Mucosa of rectum (tissue), 2 donors: ENCODE measurements at regions not wholly inside any gene's neighbourhood (a gene's known extent, or its start where the extent isn't known, plus 50 kb on each side); places are given as distances from the start of the nearest gene placed in this dataset.
"Not testable (repeated sequence)": the region's sequence is repeated elsewhere in the genome, so short reads cannot be mapped to it uniquely, and the experiment has no call there.

Experiments
- H3K27ac ChIP-seq, 2 donors: one replicate each; pipeline ENCODE4 v1.7.0; 2013; ENCODE audit warnings: inconsistent platforms in 2 of 2, low read depth in 2 of 2, low read length in 2 of 2
- H3K27me3 ChIP-seq, 2 donors: one replicate each; pipeline ENCODE4 v1.7.0; 2013; ENCODE audit warnings: low read length in 2 of 2; ENCODE audit not compliant: control insufficient read depth in 2 of 2, insufficient read depth in 2 of 2
- H3K36me3 ChIP-seq, 2 donors: one replicate each; pipeline ENCODE4 v1.7.0; 2013; ENCODE audit warnings: low read length in 2 of 2; ENCODE audit not compliant: control insufficient read depth in 2 of 2, insufficient read depth in 2 of 2
- H3K4me1 ChIP-seq, 2 donors: one replicate each; pipeline ENCODE4 v1.7.0; 2013; ENCODE audit warnings: low read length in 2 of 2, mild to moderate bottlenecking in 1 of 2; ENCODE audit not compliant: control insufficient read depth in 2 of 2, insufficient read depth in 2 of 2
- H3K4me3 ChIP-seq, 2 donors: one replicate each; pipeline ENCODE4 v1.7.0; 2013; ENCODE audit warnings: low read length in 2 of 2
- H3K9ac ChIP-seq, 2 donors: one replicate each; pipeline ENCODE4 v1.7.0; 2013; ENCODE audit warnings: low read length in 2 of 2, low read depth in 1 of 2, mild to moderate bottlenecking in 1 of 2
- H3K9me3 ChIP-seq, 2 donors: one replicate each; pipeline ENCODE4 v1.7.0; 2013; ENCODE audit warnings: low read length in 2 of 2; ENCODE audit not compliant: control insufficient read depth in 2 of 2
- donor health status: healthy.
- donor health status: Normal muscosa, but diverticular disease.

DNA sequence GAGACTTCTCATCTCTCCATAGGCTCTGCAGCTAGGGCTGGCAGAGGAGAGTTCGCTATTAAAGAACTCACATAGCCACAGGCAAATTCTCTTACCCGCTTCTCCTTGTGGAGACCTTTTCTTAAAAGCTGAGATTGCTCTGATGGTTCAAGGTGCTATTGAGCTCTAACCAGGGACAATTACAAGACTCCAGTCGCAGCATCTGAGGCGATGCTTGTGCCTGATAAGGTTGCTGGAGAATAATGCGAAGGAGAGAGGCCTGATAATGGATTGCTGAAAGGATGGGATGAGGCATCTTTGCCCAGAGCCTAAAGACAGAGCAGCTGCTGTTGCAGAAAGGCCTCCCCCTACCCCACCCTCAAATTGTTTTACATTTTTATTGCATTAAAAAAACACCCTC, 244.5 kb upstream of the SOX14 start:
- no peak overlapping the region for H3K9ac ChIP-seq

DNA sequence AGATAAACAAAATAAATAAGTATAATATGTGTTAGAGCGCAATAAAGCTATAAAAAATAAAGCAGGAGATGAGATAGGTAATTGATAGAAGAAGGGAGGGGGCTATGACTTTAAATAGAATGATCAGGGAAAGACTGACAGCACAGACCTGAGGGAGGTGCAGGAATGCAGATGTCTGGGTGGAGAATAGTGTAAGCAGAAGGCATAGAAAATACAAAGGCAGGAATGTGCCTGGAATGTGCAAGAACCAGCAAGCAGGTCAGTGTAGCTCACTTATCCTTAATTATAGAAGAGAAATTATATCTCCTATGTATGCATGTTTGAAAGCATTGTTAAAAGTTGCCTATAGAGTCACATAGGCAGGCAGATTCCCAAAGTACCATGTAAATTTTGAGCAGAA, 239.4 kb upstream of the SOX14 start:
- Histone ChIP-seq H3K27ac (no peak overlapping the region), H3K36me3 (no peaks in the 10 kb centered on the region), H3K27me3 (no peaks in the 10 kb centered on the region), H3K9ac (no peak overlapping the region), H3K4me3 (no peak overlapping the region), H3K4me1 (no peaks in the 10 kb centered on the region), H3K9me3 (no peaks in the 10 kb centered on the region)

More for the DNA sequence above, 244.5 kb upstream of the SOX14 start:
- Histone ChIP-seq H3K4me1 (no peaks in the 10 kb centered on the region), H3K36me3 (no peaks in the 10 kb centered on the region), H3K27me3 (no peaks in the 10 kb centered on the region), H3K4me3 (no peak overlapping the region), H3K27ac (no peak overlapping the region), H3K9me3 (no peaks in the 10 kb centered on the region)

DNA sequence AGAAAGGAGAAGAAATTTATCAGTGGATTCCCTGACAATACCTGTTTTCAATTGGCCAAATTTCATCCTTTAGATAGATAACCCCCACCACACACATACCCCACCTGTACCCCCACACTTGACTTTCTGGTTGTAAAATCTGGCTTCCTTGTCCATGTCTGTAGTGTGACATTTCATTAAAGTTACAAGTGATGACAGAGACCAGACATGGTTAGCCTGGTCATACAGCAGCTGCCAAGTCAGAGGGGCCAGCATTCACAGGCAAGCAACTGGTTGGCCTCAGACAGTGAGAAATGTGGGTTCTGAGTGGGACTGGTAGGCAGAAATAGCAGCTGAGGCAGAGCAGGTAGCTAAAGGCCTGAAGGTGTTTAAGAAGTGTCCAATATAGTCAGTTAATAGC, 238.6 kb upstream of the SOX14 start:
- no peak overlapping the region for H3K4me3 ChIP-seq
- no peak overlapping the region for H3K9ac ChIP-seq
- H3K27ac ChIP-seq = no peak overlapping the region
- no peaks in the 10 kb centered on the region for H3K4me1 ChIP-seq
- H3K36me3 ChIP-seq = no peaks in the 10 kb centered on the region
- H3K9me3 ChIP-seq = no peaks in the 10 kb centered on the region
- H3K27me3 ChIP-seq = no peaks in the 10 kb centered on the region

DNA sequence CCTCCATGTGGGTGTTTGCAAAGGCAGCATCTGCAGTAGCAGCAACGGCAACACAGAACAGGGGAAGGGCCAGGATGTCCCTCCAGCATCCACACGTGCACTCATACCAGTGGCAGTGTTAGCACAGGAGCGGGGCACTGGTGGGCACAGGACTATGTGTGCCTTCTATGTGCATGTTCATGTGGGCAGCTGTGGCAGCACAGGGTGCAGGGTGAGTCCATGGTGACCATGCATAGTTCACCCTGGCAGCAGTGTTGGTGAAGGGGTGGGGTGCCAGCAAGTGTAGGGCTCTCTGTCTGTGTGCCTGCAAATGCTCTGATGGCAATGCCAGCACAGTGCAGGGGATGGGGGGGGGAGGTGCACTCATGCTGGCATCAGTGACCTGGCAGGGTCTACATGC, 222.1 kb upstream of the SOX14 start:
- H3K27me3 ChIP-seq = no peaks in the 10 kb centered on the region
- no peak overlapping the region for H3K27ac ChIP-seq
- H3K36me3 ChIP-seq = no peaks in the 10 kb centered on the region

DNA sequence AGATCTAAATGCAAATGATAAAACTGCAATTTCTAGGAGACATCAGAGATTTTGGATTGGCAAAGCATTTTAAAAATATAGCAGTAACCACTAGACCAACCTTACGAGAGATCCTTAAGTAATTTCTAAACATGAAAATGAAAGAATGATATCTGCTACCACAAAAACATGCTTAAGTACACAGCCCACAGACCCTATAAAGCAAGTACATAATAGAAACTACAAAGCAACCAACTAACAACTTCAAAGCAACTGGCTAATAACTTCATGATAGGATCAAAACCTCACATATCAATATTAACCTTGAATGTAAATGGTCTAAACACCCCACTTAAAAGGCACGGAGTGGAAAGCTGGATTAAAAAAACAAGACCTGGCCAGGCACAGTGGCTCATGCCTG, 209.9 kb upstream of the SOX14 start:
- no peaks in the 10 kb centered on the region for H3K36me3 ChIP-seq
- no peaks in the 10 kb centered on the region for H3K4me1 ChIP-seq
- no peak overlapping the region for H3K4me3 ChIP-seq
- no peak overlapping the region for H3K27ac ChIP-seq
- H3K9ac ChIP-seq = no peak overlapping the region
- H3K9me3 ChIP-seq = no peaks in the 10 kb centered on the region
- no peaks in the 10 kb centered on the region for H3K27me3 ChIP-seq

More for the DNA sequence above, 222.1 kb upstream of the SOX14 start:
- Histone ChIP-seq H3K4me3 (no peak overlapping the region), H3K4me1 (no peaks in the 10 kb centered on the region), H3K9ac (no peak overlapping the region), H3K9me3 (peaks cover 0 to 5% of the 10 kb centered on the region in 2 donors)

DNA sequence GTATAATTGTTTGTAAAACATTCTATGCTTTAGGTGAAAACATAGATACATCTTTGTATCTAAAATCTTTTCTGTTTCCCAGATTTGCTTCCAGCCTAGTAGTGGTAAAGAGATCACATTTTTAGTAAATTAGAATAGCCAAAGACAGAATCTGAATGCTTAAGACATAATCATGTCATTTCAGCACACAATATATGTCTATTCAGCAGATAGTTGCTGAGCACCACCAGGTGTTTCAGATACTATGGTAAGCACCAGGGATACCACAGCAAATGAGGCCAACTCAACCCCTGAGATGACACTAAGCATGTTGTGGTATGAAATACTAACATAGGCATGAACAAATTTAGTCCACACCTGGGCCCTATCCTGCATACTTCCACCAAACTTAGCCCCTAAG, 195.2 kb upstream of the SOX14 start:
- Histone ChIP-seq H3K27me3 (no peaks in the 10 kb centered on the region), H3K4me1 (no peaks in the 10 kb centered on the region), H3K9ac (no peak overlapping the region), H3K27ac (no peak overlapping the region), H3K4me3 (no peak overlapping the region), H3K9me3 (peaks cover 0 to 3% of the 10 kb centered on the region in 2 donors), H3K36me3 (no peaks in the 10 kb centered on the region)

DNA sequence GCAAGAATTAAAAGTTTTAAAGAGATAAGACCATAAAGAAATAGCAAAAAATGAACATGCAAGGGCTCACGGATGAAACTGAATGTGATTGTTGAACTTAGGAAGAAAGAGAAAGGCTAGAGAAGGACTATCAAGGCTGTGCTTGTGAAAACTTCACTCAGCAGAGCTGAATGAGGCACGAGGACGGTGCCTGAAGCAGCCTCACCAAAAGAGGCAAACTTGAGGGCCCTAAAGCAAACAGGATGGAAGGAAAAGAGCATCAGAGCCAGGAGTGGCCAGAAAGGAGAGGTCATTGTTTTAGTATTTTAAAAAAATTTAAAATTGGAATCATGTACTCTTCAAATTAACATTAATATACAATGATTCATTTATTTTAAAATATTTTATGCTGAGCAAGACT, 191.2 kb upstream of the SOX14 start:
- Histone ChIP-seq H3K4me1 (no peaks in the 10 kb centered on the region), H3K27me3 (no peaks in the 10 kb centered on the region), H3K4me3 (no peak overlapping the region), H3K27ac (no peak overlapping the region), H3K9me3 (peaks cover 0 to 3% of the 10 kb centered on the region in 2 donors), H3K36me3 (no peaks in the 10 kb centered on the region), H3K9ac (no peak overlapping the region)

DNA sequence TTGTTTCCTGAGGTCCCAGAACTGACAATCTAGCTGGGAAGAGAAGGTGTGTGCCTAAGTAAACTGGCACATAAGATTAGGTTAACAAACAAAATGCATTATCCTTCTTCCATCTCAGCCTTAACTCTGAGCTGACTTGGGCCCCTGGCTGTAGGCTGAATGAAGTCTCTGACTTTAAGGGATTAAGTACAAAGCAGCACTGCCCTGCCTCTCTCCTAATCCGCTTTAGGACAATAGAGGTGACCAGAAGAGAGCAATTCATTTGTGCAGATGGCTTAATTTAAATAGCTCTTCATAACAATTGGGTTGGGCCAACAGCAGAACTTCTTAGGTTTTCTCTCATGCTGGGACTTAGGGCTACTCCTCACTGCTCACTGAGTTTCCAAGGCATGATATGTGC, 181.6 kb upstream of the SOX14 start:
- Histone ChIP-seq H3K36me3 (no peaks in the 10 kb centered on the region), H3K4me1 (no peaks in the 10 kb centered on the region), H3K9me3 (no peaks in the 10 kb centered on the region), H3K27ac (no peak overlapping the region), H3K9ac (no peak overlapping the region), H3K4me3 (no peak overlapping the region), H3K27me3 (no peaks in the 10 kb centered on the region)

DNA sequence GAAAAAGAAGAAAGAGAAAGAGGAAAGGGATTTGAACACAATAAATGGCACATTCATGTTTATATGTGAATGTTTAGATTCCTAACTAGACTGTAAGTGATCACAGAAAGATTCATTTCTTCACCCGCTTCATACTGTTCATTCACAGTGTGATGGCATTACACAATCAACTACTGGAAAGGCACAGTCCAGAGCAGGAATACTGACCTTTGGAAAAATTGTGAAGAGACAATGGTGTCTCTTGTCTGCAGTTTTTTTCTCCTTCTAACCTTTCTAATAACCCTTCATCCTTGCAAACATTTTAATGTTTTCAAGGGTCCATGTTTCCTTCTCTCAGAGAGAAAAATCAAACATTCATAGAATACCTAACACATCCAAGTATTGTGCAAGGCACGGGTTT, 180.9 kb upstream of the SOX14 start:
- Histone ChIP-seq H3K9me3 (peaks cover 0 to under 1% of the 10 kb centered on the region in 2 donors), H3K4me1 (no peaks in the 10 kb centered on the region), H3K9ac (no peak overlapping the region), H3K36me3 (no peaks in the 10 kb centered on the region), H3K27me3 (no peaks in the 10 kb centered on the region), H3K4me3 (no peak overlapping the region), H3K27ac (no peak overlapping the region)

DNA sequence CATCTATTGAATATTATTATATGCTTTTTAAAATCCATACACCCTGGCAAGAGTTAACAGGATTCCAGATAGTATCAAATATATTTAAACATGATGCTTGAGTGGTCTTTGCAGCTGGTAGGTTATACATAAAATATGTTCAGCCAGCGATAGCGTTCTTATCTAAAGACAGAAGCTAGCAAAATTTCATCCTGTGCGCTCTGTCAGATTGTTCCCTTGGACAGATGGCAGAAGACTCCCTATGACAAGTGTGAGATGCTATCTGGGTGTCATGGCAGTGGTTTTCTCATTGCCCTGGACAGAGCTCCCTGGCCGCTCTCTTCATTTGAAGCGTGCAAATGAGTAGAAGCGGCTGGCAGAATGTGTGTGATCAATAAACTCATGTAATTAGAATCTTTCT, 175.2 kb upstream of the SOX14 start:
- no peaks in the 10 kb centered on the region for H3K36me3 ChIP-seq
- H3K27me3 ChIP-seq = no peaks in the 10 kb centered on the region
- H3K27ac ChIP-seq = no peak overlapping the region
- H3K4me1 ChIP-seq = no peaks in the 10 kb centered on the region
- H3K9me3 ChIP-seq = peaks cover 0 to 2% of the 10 kb centered on the region in 2 donors
- H3K4me3 ChIP-seq = no peak overlapping the region
- H3K9ac ChIP-seq = no peak overlapping the region

DNA sequence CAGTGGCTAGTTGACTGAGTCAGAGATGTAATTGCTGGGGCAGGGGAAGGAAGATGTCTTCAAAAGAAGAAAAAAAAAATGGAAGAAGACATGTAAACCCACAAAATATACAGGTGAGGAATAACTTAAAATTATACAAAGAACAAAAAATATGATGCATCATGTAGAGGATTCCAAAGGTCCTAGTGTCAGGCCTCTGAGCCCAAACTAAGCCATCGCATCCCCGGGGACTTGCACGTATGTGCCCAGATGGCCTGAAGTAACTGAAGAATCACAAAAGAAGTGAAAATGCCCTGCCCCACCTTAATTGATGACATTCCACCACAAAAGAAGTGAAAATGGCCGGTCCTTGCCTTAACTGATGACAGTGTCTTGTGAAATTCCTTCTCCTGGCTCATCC, 168.7 kb upstream of the SOX14 start:
- H3K27ac ChIP-seq, H3K9me3 ChIP-seq, H3K4me1 ChIP-seq, H3K27me3 ChIP-seq, H3K36me3 ChIP-seq, H3K9ac ChIP-seq, H3K4me3 ChIP-seq: not testable (repeated sequence)
